Uterus (tissue), 2 donors: ENCODE measurements at regions not wholly inside any gene's neighbourhood (a gene's known extent, or its start where the extent isn't known, plus 50 kb on each side); places are given as distances from the start of the nearest gene placed in this dataset.

Experiments
- POLR2A ChIP-seq, 2 donors: fragments of 450-650 bp; IDR thresholded peaks; one replicate each; pipeline ENCODE4 v1.6.1; 2016; ENCODE audit warnings: antibody characterized with exemption in 2 of 2, mild to moderate bottlenecking in 1 of 2, moderate library complexity in 1 of 2
- TF ChIP-seq, protein P1 (sequence below), 4 experiments: fragments of 200-600 bp in 2 of 4; fragments of 450-650 bp in 2 of 4; sonication (generic) in 2 of 4; IDR thresholded peaks; one replicate each; pipeline ENCODE4 v1.5.1; 2016 to 2019; ENCODE audit warnings: antibody characterized with exemption in 4 of 4, mild to moderate bottlenecking in 2 of 4, moderate library complexity in 1 of 4

- TF ChIP-seq, protein P1, sequence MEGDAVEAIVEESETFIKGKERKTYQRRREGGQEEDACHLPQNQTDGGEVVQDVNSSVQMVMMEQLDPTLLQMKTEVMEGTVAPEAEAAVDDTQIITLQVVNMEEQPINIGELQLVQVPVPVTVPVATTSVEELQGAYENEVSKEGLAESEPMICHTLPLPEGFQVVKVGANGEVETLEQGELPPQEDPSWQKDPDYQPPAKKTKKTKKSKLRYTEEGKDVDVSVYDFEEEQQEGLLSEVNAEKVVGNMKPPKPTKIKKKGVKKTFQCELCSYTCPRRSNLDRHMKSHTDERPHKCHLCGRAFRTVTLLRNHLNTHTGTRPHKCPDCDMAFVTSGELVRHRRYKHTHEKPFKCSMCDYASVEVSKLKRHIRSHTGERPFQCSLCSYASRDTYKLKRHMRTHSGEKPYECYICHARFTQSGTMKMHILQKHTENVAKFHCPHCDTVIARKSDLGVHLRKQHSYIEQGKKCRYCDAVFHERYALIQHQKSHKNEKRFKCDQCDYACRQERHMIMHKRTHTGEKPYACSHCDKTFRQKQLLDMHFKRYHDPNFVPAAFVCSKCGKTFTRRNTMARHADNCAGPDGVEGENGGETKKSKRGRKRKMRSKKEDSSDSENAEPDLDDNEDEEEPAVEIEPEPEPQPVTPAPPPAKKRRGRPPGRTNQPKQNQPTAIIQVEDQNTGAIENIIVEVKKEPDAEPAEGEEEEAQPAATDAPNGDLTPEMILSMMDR (IDR thresholded peaks at IDR 0.05): no peak
- no peak for TF ChIP-seq POLR2A (IDR thresholded peaks at IDR 0.05)
Observed at GRCh38 chr19:30943101-30943843, 406.0 kb downstream of the TSHZ3 start.
